Loucy (cell line): ENCODE measurements at regions not wholly inside any gene's neighbourhood (a gene's known extent, or its start where the extent isn't known, plus 50 kb on each side); places are given as distances from the start of the nearest gene placed in this dataset.
"Not testable (repeated sequence)": the region's sequence is repeated elsewhere in the genome, so short reads cannot be mapped to it uniquely, and the experiment has no call there.

Source experiments
- H2AFZ ChIP-seq: fragments of 200-600 bp; sonication (generic); 2 replicates; pipeline ENCODE4 v1.6.0; 2016; ENCODE audit warnings: antibody characterized with exemption, mild to moderate bottlenecking, low read length, moderate library complexity
- H3F3A ChIP-seq: fragments of 200-600 bp; 2 replicates; pipeline ENCODE4 v1.6.0; 2016; ENCODE audit warnings: antibody characterized with exemption, low read depth, mild to moderate bottlenecking
- H3K27me3 ChIP-seq: fragments of 200-600 bp; sonication (generic); 2 replicates; pipeline ENCODE4 v1.6.1; 2014; ENCODE audit warnings: low read length, mild to moderate bottlenecking; ENCODE audit not compliant: insufficient read depth, poor library complexity, severe bottlenecking
- H3K36me3 ChIP-seq: fragments of 200-600 bp; sonication (generic); 2 replicates; pipeline ENCODE4 v1.6.1; 2016; ENCODE audit warnings: low read length; ENCODE audit not compliant: insufficient read depth
- H3K4me1 ChIP-seq: fragments of 200-600 bp; sonication (generic); 2 replicates; pipeline ENCODE4 v1.5.1; 2014; ENCODE audit warnings: low read length, mild to moderate bottlenecking; ENCODE audit not compliant: insufficient read depth, poor library complexity, severe bottlenecking
- H3K4me2 ChIP-seq: fragments of 200-600 bp; sonication (generic); 2 replicates; pipeline ENCODE4 v1.6.0; 2014; ENCODE audit warnings: antibody characterized with exemption, low read length, low read depth, mild to moderate bottlenecking; ENCODE audit not compliant: poor library complexity, severe bottlenecking
- H3K4me3 ChIP-seq: fragments of 200-600 bp; sonication (generic); 2 replicates; pipeline ENCODE4 v1.5.1; 2014; ENCODE audit warnings: low read length, mild to moderate bottlenecking, mixed read lengths; ENCODE audit not compliant: poor library complexity, severe bottlenecking
- H3K79me2 ChIP-seq: fragments of 200-600 bp; sonication (generic); 2 replicates; pipeline ENCODE4 v1.6.1; 2014; ENCODE audit warnings: low read length; ENCODE audit not compliant: insufficient read depth
- H3K9ac ChIP-seq: fragments of 200-600 bp; sonication (generic); 2 replicates; pipeline ENCODE4 v1.6.0; 2014; ENCODE audit warnings: mild to moderate bottlenecking, low read depth, low read length, moderate library complexity; ENCODE audit not compliant: poor library complexity, severe bottlenecking
- H3K9me2 ChIP-seq: fragments of 200-600 bp; sonication (generic); replicated peaks from 2 replicates; pipeline ENCODE4 v1.6.1; 2016; ENCODE audit warnings: low read depth, low read length, mixed read lengths
- H3K9me3 ChIP-seq: fragments of 200-600 bp; sonication (generic); 2 replicates; pipeline ENCODE4 v1.6.1; 2014; ENCODE audit warnings: mild to moderate bottlenecking, antibody characterized with exemption, low read length, low read depth; ENCODE audit not compliant: insufficient read depth
- H4K20me1 ChIP-seq: fragments of 200-600 bp; sonication (generic); 2 replicates; pipeline ENCODE4 v1.6.0; 2014; ENCODE audit warnings: antibody characterized with exemption, low read length, mild to moderate bottlenecking; ENCODE audit not compliant: insufficient read depth, poor library complexity, severe bottlenecking
- EZH2phosphoT487 ChIP-seq: fragments of 200-600 bp; IDR thresholded peaks from 2 replicates; pipeline ENCODE4 v1.6.1; 2018; ENCODE audit warnings: antibody characterized with exemption, mild to moderate bottlenecking, moderate library complexity, borderline replicate concordance
- TF ChIP-seq, protein P1 (sequence below): fragments of 200-600 bp; sonication (generic); conservative IDR thresholded peaks from 2 replicates; pipeline ENCODE4 v1.5.1; 2014; ENCODE audit warnings: mild to moderate bottlenecking, antibody characterized with exemption, low read length

DNA sequence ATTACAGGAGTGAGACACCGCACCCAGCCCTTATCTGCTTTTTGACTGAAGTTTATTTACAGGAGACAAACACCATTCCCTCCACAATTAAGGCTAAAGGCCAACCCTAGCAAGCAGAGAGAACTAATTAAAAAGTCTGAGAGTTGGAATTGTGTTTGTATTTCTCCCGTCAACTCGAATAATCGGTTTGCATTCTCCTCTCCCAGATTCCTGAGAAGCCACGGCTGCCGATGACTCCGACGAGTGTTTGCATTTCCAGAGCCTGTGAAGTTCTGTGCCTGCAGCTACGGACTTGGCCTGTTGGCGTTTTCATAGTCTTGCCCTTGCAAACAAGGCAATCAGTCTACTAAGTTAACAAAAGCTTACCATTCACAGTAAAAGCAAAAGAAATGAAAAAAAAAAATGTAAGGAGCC is 73.2 kb upstream of the NUP50 start:
- Histone ChIP-seq H3F3A (no peaks in the 10 kb centered on the region), H3K4me1 (no peaks in the 10 kb centered on the region), H3K27me3 (no peaks in the 10 kb centered on the region), H3K9ac (no peak overlapping the region), H3K9me2 (no peaks in the 10 kb centered on the region), H3K79me2 (no peaks in the 10 kb centered on the region), H3K4me3 (no peak overlapping the region), H3K9me3 (no peaks in the 10 kb centered on the region), H3K4me2 (no peak overlapping the region), H4K20me1 (no peaks in the 10 kb centered on the region), H2AFZ (no peak overlapping the region), H3K36me3 (no peaks in the 10 kb centered on the region)
- TF ChIP-seq, protein P1, sequence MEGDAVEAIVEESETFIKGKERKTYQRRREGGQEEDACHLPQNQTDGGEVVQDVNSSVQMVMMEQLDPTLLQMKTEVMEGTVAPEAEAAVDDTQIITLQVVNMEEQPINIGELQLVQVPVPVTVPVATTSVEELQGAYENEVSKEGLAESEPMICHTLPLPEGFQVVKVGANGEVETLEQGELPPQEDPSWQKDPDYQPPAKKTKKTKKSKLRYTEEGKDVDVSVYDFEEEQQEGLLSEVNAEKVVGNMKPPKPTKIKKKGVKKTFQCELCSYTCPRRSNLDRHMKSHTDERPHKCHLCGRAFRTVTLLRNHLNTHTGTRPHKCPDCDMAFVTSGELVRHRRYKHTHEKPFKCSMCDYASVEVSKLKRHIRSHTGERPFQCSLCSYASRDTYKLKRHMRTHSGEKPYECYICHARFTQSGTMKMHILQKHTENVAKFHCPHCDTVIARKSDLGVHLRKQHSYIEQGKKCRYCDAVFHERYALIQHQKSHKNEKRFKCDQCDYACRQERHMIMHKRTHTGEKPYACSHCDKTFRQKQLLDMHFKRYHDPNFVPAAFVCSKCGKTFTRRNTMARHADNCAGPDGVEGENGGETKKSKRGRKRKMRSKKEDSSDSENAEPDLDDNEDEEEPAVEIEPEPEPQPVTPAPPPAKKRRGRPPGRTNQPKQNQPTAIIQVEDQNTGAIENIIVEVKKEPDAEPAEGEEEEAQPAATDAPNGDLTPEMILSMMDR: no peak
- no peak for TF ChIP-seq EZH2phosphoT487

DNA sequence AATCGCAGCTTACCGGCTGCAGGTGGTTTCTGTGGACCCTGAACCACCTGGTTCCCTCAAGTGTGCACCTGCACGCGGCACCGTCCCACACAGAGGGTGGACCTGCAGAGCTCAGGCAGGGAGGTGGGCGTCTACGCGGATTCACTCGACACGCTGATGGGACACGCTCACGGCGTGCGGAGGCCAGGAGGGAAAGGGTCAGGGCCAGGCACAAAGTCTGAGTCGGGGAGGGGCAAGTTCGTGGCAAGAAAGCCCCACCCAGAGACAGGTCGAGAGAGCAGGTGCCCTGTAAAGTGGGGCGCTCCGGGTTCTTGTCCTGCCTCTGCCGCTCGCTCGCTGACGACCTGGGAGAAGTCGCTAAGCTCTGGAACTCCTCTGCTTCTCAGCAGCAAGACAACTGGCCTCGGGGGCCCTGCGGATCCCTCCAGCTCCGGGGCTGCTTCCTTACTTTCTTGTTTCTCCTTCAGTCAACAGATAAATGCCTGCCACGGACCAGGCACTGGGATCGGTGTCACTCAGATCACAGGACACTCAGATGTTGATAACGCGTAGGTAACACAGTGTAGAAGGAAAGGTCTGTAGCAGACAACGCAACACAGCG is 72.4 kb upstream of the NUP50 start:
- no peak for TF ChIP-seq EZH2phosphoT487
- TF ChIP-seq, protein P1: no peak
- Histone ChIP-seq H3K4me2 (no peak overlapping the region), H3K9me2 (no peaks in the 10 kb centered on the region), H3K36me3 (no peaks in the 10 kb centered on the region), H3K4me3 (no peak overlapping the region), H3K9me3 (no peaks in the 10 kb centered on the region), H3K4me1 (no peaks in the 10 kb centered on the region), H3F3A (no peaks in the 10 kb centered on the region), H2AFZ (no peak overlapping the region), H3K27me3 (no peaks in the 10 kb centered on the region), H4K20me1 (no peaks in the 10 kb centered on the region), H3K79me2 (no peaks in the 10 kb centered on the region), H3K9ac (no peak overlapping the region)

DNA sequence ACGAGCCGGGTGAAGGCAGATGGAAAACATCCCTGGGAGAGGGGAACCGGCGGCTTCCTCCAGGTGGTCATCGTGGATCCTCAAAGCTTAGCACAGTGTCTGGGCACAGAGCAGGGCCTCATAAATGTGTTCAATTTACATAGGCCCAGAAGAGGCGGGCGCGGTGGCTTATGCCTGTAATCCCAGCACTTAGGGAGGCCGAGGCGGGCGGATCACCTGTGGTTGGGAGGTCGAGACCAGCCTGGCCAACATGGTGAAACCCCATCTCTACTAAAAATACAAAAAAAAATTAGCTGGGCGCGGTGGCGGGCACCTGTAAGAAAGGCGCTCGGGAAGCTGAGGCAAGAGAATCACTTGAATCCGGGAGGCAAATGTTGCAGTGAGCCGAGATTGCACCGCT is 71.8 kb upstream of the NUP50 start:
- not testable (repeated sequence) for H3K36me3 ChIP-seq, H3K9ac ChIP-seq, H3K79me2 ChIP-seq, H3K9me3 ChIP-seq, H3K4me1 ChIP-seq, H4K20me1 ChIP-seq, H3K27me3 ChIP-seq, H3K9me2 ChIP-seq, H3K4me2 ChIP-seq, H3K4me3 ChIP-seq, H3F3A ChIP-seq, H2AFZ ChIP-seq

DNA sequence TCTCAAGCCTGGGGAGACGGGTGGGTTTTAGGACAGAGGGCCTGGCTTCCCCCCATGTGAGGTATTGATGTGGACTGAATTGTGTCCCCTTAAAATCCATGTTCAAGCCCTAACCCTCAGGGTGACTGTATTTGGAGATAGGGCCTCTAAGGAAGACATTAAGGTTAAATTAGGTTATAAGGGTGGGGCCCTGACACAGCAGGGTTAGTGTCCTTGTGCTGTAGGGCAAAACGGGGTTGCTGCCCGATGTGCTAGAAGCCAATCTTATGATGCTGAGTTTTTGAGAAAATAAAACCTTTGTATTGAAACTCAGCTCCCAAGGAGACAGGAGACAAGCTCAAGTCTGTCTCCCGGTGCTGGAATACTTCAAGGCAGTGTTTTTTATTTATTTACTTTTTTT is 71.1 kb upstream of the NUP50 start:
- no peaks in the 10 kb centered on the region for H3K9me3 ChIP-seq
- no peak for TF ChIP-seq EZH2phosphoT487
- TF ChIP-seq, protein P1: no peak
- no peaks in the 10 kb centered on the region for H3F3A ChIP-seq
- H2AFZ ChIP-seq: no peak overlapping the region
- H3K9me2 ChIP-seq: no peaks in the 10 kb centered on the region
- no peaks in the 10 kb centered on the region for H3K79me2 ChIP-seq
- no peaks in the 10 kb centered on the region for H3K27me3 ChIP-seq
- no peak overlapping the region for H3K4me3 ChIP-seq
- no peak overlapping the region for H3K4me2 ChIP-seq
- no peaks in the 10 kb centered on the region for H3K4me1 ChIP-seq
- no peaks in the 10 kb centered on the region for H3K36me3 ChIP-seq
- H3K9ac ChIP-seq: no peak overlapping the region
- H4K20me1 ChIP-seq: no peaks in the 10 kb centered on the region
